ENCODE measurements at regions not wholly inside any gene's neighbourhood (a gene's known extent, or its start where the extent isn't known, plus 50 kb on each side); places are given as distances from the start of the nearest gene placed in this dataset.
"Not testable (repeated sequence)": the region's sequence is repeated elsewhere in the genome, so short reads cannot be mapped to it uniquely, and the experiment has no call there.

- WGBS, 2 donors = 93 to 96% methylated on average over 2 of the region's 2 CpGs
- no peaks in the 10 kb centered on the region for H3K27me3 ChIP-seq
- no peaks in the 10 kb centered on the region for H3K9me3 ChIP-seq
- no peaks in the 10 kb centered on the region for H3K36me3 ChIP-seq
- TF ChIP-seq POLR2A (IDR thresholded peaks at IDR 0.05) = no peak
- TF ChIP-seq CTCF (IDR thresholded peaks at IDR 0.05) = no peak
- H3K4me1 ChIP-seq = no peaks in the 10 kb centered on the region
- DNase-seq = no peak
- no peak overlapping the region for H3K27ac ChIP-seq
- no peak overlapping the region for H3K4me3 ChIP-seq (replicated peaks in 1 of 3)
- intact Hi-C loops (cut with DNase I) = no loop called here
Measured at GRCh38 chr3:165658027-165658426, 179.2 kb downstream of the BCHE start.

GRCh38 chr3:165653130-165653778, 184.0 kb downstream of the BCHE start:
- no peaks in the 10 kb centered on the region for H3K27me3 ChIP-seq
- H3K4me1 ChIP-seq = no peaks in the 10 kb centered on the region
- WGBS, 2 donors = 73 to 81% methylated on average over 1 of the region's 1 CpG
- no peak for DNase-seq
- H3K9me3 ChIP-seq = no peaks in the 10 kb centered on the region
- intact Hi-C loops (cut with DNase I) = no loop called here
- H3K36me3 ChIP-seq = no peaks in the 10 kb centered on the region
- H3K27ac ChIP-seq = no peak overlapping the region
- TF ChIP-seq CTCF (IDR thresholded peaks at IDR 0.05) (no peak), POLR2A (IDR thresholded peaks at IDR 0.05) (no peak)
- H3K4me3 ChIP-seq (replicated peaks in 1 of 3) = no peak overlapping the region

GRCh38 chr3:165649282-165649681, 187.9 kb downstream of the BCHE start:
- H3K36me3 ChIP-seq; DNase-seq; H3K27me3 ChIP-seq; H3K4me3 ChIP-seq (replicated peaks in 1 of 3); H3K4me1 ChIP-seq; H3K9me3 ChIP-seq; H3K27ac ChIP-seq; intact Hi-C loops (cut with DNase I): not testable (repeated sequence)
- 98% methylated on average over 9 to 15 of the region's 30 CpGs for WGBS, 2 donors

GRCh38 chr3:165645191-165645590, 192.0 kb downstream of the BCHE start:
- H3K27ac ChIP-seq = no peak overlapping the region
- intact Hi-C loops (cut with DNase I) = no loop called here

DNA sequence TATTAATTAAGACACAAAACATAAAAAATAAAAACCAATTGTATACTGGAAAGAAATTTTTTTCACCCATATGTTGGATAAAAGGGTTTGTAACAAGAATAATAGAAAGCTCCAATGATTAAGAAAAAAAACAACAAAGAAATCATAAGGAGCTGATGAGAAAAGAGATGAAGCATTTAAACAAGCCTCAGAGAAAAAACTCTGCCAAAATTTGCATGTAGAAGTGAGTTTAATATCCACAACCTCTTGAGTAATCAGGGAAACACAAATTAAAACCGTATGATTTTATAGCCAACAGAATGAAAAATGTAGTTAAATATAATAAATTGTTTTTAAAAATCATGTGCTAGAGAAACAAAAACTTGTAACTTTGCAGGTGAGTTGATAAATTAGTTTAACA, 192.9 kb downstream of the BCHE start:
- no peak overlapping the region for H3K4me3 ChIP-seq (replicated peaks in 1 of 3)
- no peak overlapping the region for H3K27ac ChIP-seq
- no peaks in the 10 kb centered on the region for H3K36me3 ChIP-seq
- H3K27me3 ChIP-seq = no peaks in the 10 kb centered on the region
- WGBS, 2 donors = 54 to 76% methylated on average over 1 of the region's 1 CpG
- H3K9me3 ChIP-seq = no peaks in the 10 kb centered on the region
- intact Hi-C loops (cut with DNase I) = no loop called here
- no peaks in the 10 kb centered on the region for H3K4me1 ChIP-seq
- no peak for DNase-seq
- no peak for TF ChIP-seq CTCF (IDR thresholded peaks at IDR 0.05)
- TF ChIP-seq POLR2A (IDR thresholded peaks at IDR 0.05) = no peak

More at GRCh38 chr3:165645191-165645590, 192.0 kb downstream of the BCHE start:
- no peaks in the 10 kb centered on the region for H3K36me3 ChIP-seq
- TF ChIP-seq POLR2A (IDR thresholded peaks at IDR 0.05) = no peak
- TF ChIP-seq CTCF (IDR thresholded peaks at IDR 0.05) = no peak
- H3K9me3 ChIP-seq = no peaks in the 10 kb centered on the region
- WGBS, 2 donors = 90 to 93% methylated on average over 2 of the region's 2 CpGs
- no peaks in the 10 kb centered on the region for H3K27me3 ChIP-seq
- no peak overlapping the region for H3K4me3 ChIP-seq (replicated peaks in 1 of 3)
- no peaks in the 10 kb centered on the region for H3K4me1 ChIP-seq
- no peak for DNase-seq

All from thyroid gland (tissue), 4 donors.